Liver (tissue), 3 donors: ENCODE measurements at regions not wholly inside any gene's neighbourhood (a gene's known extent, or its start where the extent isn't known, plus 50 kb on each side); places are given as distances from the start of the nearest gene placed in this dataset.

Experiments
- JUND ChIP-seq, 2 donors: IDR thresholded peaks; 2 replicates each; pipeline ENCODE4 v1.6.1; 2016; ENCODE audit warnings: antibody characterized with exemption in 2 of 2
- NR2F2 ChIP-seq: IDR thresholded peaks from 2 replicates; pipeline ENCODE4 v1.6.1; 2016; ENCODE audit warnings: antibody characterized with exemption
- RAD21 ChIP-seq, 2 donors: IDR thresholded peaks; 2 replicates each; pipeline ENCODE4 v1.6.1; 2016; ENCODE audit warnings: antibody characterized with exemption in 2 of 2, mild to moderate bottlenecking in 2 of 2
- RXRA ChIP-seq, 2 donors: IDR thresholded peaks; 2 replicates each; pipeline ENCODE4 v1.6.1; 2017 to 2018; ENCODE audit warnings: antibody characterized with exemption in 2 of 2, mild to moderate bottlenecking in 1 of 2
- SP1 ChIP-seq: IDR thresholded peaks from 2 replicates; pipeline ENCODE4 v1.6.1; 2018; ENCODE audit warnings: antibody characterized with exemption, mild to moderate bottlenecking
- TAF1 ChIP-seq: conservative IDR thresholded peaks from 2 replicates; pipeline ENCODE4 v1.6.1; 2016; ENCODE audit warnings: antibody characterized with exemption, mild to moderate bottlenecking
- YY1 ChIP-seq: IDR thresholded peaks from 2 replicates; pipeline ENCODE4 v1.6.1; 2016; ENCODE audit warnings: antibody characterized with exemption, mild to moderate bottlenecking
- TF ChIP-seq, protein P1 (sequence below): fragments of 150-350 bp; IDR thresholded peaks from 2 replicates; pipeline ENCODE4 v1.5.1; 2017; ENCODE audit warnings: improper control_type of control experiment, low read depth, low read length; ENCODE audit not compliant: missing input control
- TF ChIP-seq, protein P2 (sequence below): IDR thresholded peaks from 2 replicates; pipeline ENCODE4 v1.6.1; 2016; ENCODE audit warnings: antibody characterized with exemption
- TF ChIP-seq, protein P3 (sequence below): IDR thresholded peaks from 2 replicates; pipeline ENCODE4 v1.6.1; 2016; ENCODE audit warnings: antibody characterized with exemption
- TF ChIP-seq, protein P4 (sequence below): IDR thresholded peaks from 2 replicates; pipeline ENCODE4 v1.6.1; 2016; ENCODE audit warnings: antibody characterized with exemption
- donor health status: healthy.
- donor health status: healthy.

DNA sequence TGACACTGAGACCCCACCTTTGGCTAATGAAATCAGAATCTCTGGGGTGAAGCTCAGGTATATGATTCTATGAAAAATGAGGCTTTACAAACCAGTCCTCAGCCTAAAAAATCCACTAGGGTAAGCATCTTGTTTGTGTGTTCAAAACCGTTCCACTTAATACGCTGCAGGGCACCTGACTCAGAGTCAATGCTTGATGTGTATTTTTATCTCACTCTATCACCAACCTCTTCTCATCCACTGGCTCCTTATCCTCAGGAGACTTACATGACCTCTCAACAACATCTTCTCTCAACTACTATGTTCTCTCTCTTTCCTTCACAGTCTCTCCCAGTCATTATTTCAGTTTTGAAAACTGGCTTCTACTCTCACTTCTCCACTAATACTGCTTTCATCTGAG, 153.3 kb upstream of the KCNN2 start:
- TF ChIP-seq SP1 (no peak), RXRA (IDR thresholded peaks at IDR 0.05) (no peak), JUND (IDR thresholded peaks at IDR 0.05) (no peak), NR2F2 (no peak), YY1 (no peak), TAF1 (no peak), RAD21 (IDR thresholded peaks at IDR 0.05) (no peak)
- TF ChIP-seq, protein P1, sequence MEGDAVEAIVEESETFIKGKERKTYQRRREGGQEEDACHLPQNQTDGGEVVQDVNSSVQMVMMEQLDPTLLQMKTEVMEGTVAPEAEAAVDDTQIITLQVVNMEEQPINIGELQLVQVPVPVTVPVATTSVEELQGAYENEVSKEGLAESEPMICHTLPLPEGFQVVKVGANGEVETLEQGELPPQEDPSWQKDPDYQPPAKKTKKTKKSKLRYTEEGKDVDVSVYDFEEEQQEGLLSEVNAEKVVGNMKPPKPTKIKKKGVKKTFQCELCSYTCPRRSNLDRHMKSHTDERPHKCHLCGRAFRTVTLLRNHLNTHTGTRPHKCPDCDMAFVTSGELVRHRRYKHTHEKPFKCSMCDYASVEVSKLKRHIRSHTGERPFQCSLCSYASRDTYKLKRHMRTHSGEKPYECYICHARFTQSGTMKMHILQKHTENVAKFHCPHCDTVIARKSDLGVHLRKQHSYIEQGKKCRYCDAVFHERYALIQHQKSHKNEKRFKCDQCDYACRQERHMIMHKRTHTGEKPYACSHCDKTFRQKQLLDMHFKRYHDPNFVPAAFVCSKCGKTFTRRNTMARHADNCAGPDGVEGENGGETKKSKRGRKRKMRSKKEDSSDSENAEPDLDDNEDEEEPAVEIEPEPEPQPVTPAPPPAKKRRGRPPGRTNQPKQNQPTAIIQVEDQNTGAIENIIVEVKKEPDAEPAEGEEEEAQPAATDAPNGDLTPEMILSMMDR = no peak
- TF ChIP-seq, protein P2, sequence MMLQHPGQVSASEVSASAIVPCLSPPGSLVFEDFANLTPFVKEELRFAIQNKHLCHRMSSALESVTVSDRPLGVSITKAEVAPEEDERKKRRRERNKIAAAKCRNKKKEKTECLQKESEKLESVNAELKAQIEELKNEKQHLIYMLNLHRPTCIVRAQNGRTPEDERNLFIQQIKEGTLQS = no peak
- TF ChIP-seq, protein P3, sequence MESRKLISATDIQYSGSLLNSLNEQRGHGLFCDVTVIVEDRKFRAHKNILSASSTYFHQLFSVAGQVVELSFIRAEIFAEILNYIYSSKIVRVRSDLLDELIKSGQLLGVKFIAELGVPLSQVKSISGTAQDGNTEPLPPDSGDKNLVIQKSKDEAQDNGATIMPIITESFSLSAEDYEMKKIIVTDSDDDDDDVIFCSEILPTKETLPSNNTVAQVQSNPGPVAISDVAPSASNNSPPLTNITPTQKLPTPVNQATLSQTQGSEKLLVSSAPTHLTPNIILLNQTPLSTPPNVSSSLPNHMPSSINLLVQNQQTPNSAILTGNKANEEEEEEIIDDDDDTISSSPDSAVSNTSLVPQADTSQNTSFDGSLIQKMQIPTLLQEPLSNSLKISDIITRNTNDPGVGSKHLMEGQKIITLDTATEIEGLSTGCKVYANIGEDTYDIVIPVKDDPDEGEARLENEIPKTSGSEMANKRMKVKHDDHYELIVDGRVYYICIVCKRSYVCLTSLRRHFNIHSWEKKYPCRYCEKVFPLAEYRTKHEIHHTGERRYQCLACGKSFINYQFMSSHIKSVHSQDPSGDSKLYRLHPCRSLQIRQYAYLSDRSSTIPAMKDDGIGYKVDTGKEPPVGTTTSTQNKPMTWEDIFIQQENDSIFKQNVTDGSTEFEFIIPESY = no peak
- TF ChIP-seq, protein P4, sequence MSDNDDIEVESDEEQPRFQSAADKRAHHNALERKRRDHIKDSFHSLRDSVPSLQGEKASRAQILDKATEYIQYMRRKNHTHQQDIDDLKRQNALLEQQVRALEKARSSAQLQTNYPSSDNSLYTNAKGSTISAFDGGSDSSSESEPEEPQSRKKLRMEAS = no peak
